Type B pancreatic cell (in vitro differentiated cells): ENCODE measurements at regions not wholly inside any gene's neighbourhood (a gene's known extent, or its start where the extent isn't known, plus 50 kb on each side); places are given as distances from the start of the nearest gene placed in this dataset.
A peak's percentile ranks its signal among the peaks of the same experiment; 100 is the strongest.

Experiments
- DNase-seq: peaks from one replicate; pipeline ENCODE4 v3.0.0; 2021; ENCODE audit warnings: mixed read lengths; ENCODE audit not compliant: unreplicated experiment; ENCODE audit errors: extremely low spot score
- H3K27ac Mint-ChIP-seq: 2 replicates; pipeline ENCODE4 v1.8.0; 2021; ENCODE audit warnings: mild to moderate bottlenecking, mixed read lengths
- H3K27me3 Mint-ChIP-seq: 2 replicates; pipeline ENCODE4 v1.8.0; 2021; ENCODE audit warnings: mixed read lengths
- H3K36me3 Mint-ChIP-seq: 2 replicates; pipeline ENCODE4 v1.8.0; 2021; ENCODE audit warnings: mixed read lengths
- H3K4me1 Mint-ChIP-seq: one replicate; pipeline ENCODE4 v1.8.0; 2021; ENCODE audit warnings: mixed read lengths; ENCODE audit not compliant: unreplicated experiment
- H3K4me3 Mint-ChIP-seq: 2 replicates; pipeline ENCODE4 v1.8.0; 2021; ENCODE audit warnings: mild to moderate bottlenecking, mixed read lengths
- H3K9me3 Mint-ChIP-seq: 2 replicates; pipeline ENCODE4 v1.8.0; 2021; ENCODE audit warnings: mixed read lengths
- CTCF ChIP-seq: fragments of 200-600 bp; sonication (generic); conservative IDR thresholded peaks from 2 replicates; pipeline ENCODE4 v1.5.0; 2021; ENCODE audit warnings: antibody characterized with exemption, mild to moderate bottlenecking

DNA sequence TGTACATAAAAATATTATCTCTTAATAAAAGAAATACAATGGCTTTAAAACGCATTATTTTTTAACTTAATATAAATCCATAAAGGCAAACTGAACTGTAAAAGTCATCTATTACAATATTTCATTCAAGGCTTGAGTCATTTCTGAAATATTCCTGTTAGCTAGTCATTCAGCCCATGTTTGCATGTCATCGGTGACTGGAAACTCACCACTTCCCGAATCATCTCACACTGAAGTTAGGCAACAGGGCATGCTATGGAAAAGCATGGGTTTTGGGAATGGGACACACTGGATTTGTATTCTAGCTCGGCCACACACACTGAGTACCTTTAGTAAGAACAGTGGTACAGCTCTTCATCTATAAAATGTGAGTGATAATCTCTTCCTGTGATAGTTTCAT, 691.1 kb upstream of the C9orf72 start:
- no peaks in the 10 kb centered on the region for H3K27me3 Mint-ChIP-seq
- H3K9me3 Mint-ChIP-seq = no peaks in the 10 kb centered on the region
- H3K27ac Mint-ChIP-seq = no peak overlapping the region
- DNase-seq = no peak
- H3K4me1 Mint-ChIP-seq = no peaks in the 10 kb centered on the region
- TF ChIP-seq CTCF = no peak
- no peaks in the 10 kb centered on the region for H3K36me3 Mint-ChIP-seq
- H3K4me3 Mint-ChIP-seq = no peak overlapping the region

DNA sequence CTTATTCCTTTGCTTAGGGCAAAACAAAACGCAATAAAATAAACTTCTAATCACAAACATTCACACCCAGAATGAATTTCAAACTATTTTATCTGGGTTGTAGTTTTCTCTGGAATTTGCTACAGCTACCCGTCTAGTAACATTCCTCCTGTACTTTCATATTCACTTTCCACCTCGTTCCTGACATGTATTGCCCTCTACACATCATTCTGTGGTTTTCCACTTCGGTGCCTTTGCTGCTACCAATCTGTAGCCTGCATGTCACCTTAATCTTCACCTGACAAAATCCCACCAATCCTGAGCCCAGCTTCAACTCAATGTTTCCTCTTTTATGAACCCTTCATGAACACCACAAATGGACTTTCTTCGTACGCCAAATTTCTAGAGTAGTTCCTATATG, 694.1 kb upstream of the C9orf72 start:
- Mint-ChIP-seq H3K27me3 (no peaks in the 10 kb centered on the region), H3K36me3 (no peaks in the 10 kb centered on the region), H3K27ac (no peak overlapping the region), H3K9me3 (no peaks in the 10 kb centered on the region), H3K4me3 (no peak overlapping the region), H3K4me1 (peaks cover 6% of the 10 kb centered on the region)
- DNase-seq = no peak
- TF ChIP-seq CTCF = no peak

GRCh38 chr9:28270156-28270555, 696.9 kb upstream of the C9orf72 start:
- H3K4me3 Mint-ChIP-seq = no peak overlapping the region
- no peaks in the 10 kb centered on the region for H3K27me3 Mint-ChIP-seq
- TF ChIP-seq CTCF = no peak
- H3K27ac Mint-ChIP-seq = no peak overlapping the region
- no peaks in the 10 kb centered on the region for H3K9me3 Mint-ChIP-seq
- peaks cover 10% of the 10 kb centered on the region for H3K4me1 Mint-ChIP-seq
- no peak for DNase-seq
- H3K36me3 Mint-ChIP-seq = no peaks in the 10 kb centered on the region

DNA sequence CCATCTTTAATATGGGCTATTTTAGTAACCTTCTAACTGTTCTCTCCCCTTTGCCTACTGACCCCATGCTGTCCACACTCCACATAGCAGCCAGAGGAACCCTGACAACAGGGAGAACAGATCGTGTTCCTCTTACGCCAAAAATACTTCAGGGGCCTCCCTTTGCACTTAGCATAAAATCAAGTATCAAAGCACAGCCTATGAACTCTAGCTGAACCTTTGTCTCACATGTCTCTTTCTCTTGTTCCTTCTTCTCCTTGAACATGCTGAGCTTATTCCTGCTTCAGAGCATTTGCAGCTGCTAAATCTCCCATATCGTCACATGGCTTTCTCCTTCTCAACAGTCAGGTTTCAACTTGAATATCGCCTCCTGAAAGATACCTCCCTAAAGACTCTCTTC, 698.8 kb upstream of the C9orf72 start:
- no peaks in the 10 kb centered on the region for H3K36me3 Mint-ChIP-seq
- TF ChIP-seq CTCF = no peak
- H3K27ac Mint-ChIP-seq = peak overlapping the region; percentile 26
- no peak for DNase-seq
- no peaks in the 10 kb centered on the region for H3K9me3 Mint-ChIP-seq
- no peak overlapping the region for H3K4me3 Mint-ChIP-seq
- peaks cover 10% of the 10 kb centered on the region for H3K4me1 Mint-ChIP-seq
- no peaks in the 10 kb centered on the region for H3K27me3 Mint-ChIP-seq

DNA sequence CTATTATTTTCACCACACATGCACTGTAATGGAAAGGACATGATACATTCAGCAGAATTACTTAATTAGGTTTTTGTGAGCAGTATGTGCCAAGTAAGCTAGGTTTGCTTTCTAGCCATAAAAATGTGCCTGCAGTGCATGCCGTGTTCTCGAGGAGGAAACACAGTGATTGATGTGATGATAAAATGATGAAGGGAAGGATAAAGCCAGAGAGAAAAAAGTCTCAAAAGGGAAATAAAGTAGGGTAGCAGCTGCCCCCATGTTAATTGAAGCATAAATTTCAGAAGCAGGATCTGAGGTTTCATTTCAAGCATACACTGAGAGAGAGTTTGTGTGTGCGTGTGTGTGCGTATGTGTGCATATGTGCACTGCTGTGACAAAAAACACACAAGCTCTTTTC, 714.2 kb upstream of the C9orf72 start:
- H3K27me3 Mint-ChIP-seq = no peaks in the 10 kb centered on the region
- no peak for DNase-seq
- no peak overlapping the region for H3K4me3 Mint-ChIP-seq
- no peak for TF ChIP-seq CTCF
- H3K27ac Mint-ChIP-seq = no peak overlapping the region
- no peaks in the 10 kb centered on the region for H3K36me3 Mint-ChIP-seq
- no peaks in the 10 kb centered on the region for H3K9me3 Mint-ChIP-seq
- H3K4me1 Mint-ChIP-seq = no peaks in the 10 kb centered on the region

- Mint-ChIP-seq H3K4me1 (no peaks in the 10 kb centered on the region), H3K27me3 (no peaks in the 10 kb centered on the region), H3K36me3 (no peaks in the 10 kb centered on the region), H3K9me3 (no peaks in the 10 kb centered on the region), H3K27ac (no peak overlapping the region), H3K4me3 (no peak overlapping the region)
- TF ChIP-seq CTCF = no peak
- DNase-seq = no peak
Measured at GRCh38 chr9:28289746-28290145, 716.5 kb upstream of the C9orf72 start.
